HCT116 (cell line): ENCODE measurements at regions not wholly inside any gene's neighbourhood (a gene's known extent, or its start where the extent isn't known, plus 50 kb on each side); places are given as distances from the start of the nearest gene placed in this dataset.

ENCODE experiments used
- ATAC-seq: fragments of 200-7000 bp; cut with Tn5 transposase; 2 replicates; pipeline ENCODE4 v1.9.1; 2020; ENCODE audit warnings: mild to moderate bottlenecking, moderate library complexity
- BruUV-seq: library from RNA; stranded (reverse); fragments of 400-500 nt; replicated peaks from 2 replicates; lab custom pipeline; 2021; lab: Mats Ljungman, UMichigan
- CTCF ChIA-PET: fragments of 300-600 bp; sonication (Branson Sonifier 250); formaldehyde crosslinking; loops from one replicate; lab custom pipeline; 2021; ENCODE audit warnings: antibody characterized with exemption; lab: Charles Lee
- POLR2A ChIA-PET: fragments of 300-600, 350-600 bp; sonication (Branson Sonifier 250); formaldehyde crosslinking; loops from one replicate; lab custom pipeline; 2021; ENCODE audit warnings: antibody characterized with exemption; lab: Charles Lee
- RAD21 ChIA-PET, 2 experiments: fragments of 300-600 bp; sonication (Branson Sonifier 250); formaldehyde crosslinking; loops; one replicate each; lab custom pipeline; 2023; ENCODE audit warnings: low total read pairs in 2 of 2; ENCODE audit not compliant: uncharacterized antibody in 2 of 2, unreplicated experiment in 2 of 2, low non-redundant PET in 1 of 2; lab: Charles Lee
- DNase-seq: peaks from one replicate; pipeline ENCODE4 v3.0.0-alpha.2; 2010; ENCODE audit warnings: low read depth, low spot score
- H2AFZ ChIP-seq: fragments of 200-600 bp; shearing (Covaris generic), sonication (generic); 2 replicates; pipeline ENCODE4 v1.6.1; 2017; ENCODE audit warnings: low read depth, mixed run types, mixed read lengths, antibody characterized with exemption, low read length; ENCODE audit not compliant: poor library complexity, severe bottlenecking
- H3K27ac ChIP-seq: 2 replicates; pipeline ENCODE4 v1.5.1; 2012; ENCODE audit warnings: low read depth, low read length
- H3K27me3 ChIP-seq: fragments of 200-600 bp; sonication (generic); 2 replicates; pipeline ENCODE4 v1.6.1; 2016; ENCODE audit warnings: mixed run types, low read length, mixed read lengths; ENCODE audit not compliant: insufficient read depth
- H3K36me3 ChIP-seq, 2 experiments: fragments of 200-500 bp in 1 of 2; fragments of 200-600 bp in 1 of 2; sonication (Bioruptor generic) in 1 of 2; sonication (generic) in 1 of 2; 2 replicates each; pipeline versions ENCODE4 v1.5.1 to v1.6.1; 2014 to 2016; ENCODE audit warnings: low read length in 2 of 2, inconsistent platforms in 1 of 2, mixed read lengths in 1 of 2, mixed run types in 1 of 2; ENCODE audit not compliant: insufficient read depth in 2 of 2, control insufficient read depth in 1 of 2
- H3K4me1 ChIP-seq, 2 experiments: fragments of 200-600 bp in 1 of 2; sonication (generic) in 1 of 2; 2 replicates each; pipeline versions ENCODE4 v1.5.1 to v1.6.1; 2012 to 2017; ENCODE audit warnings: low read length in 2 of 2, inconsistent platforms in 1 of 2, mild to moderate bottlenecking in 1 of 2, mixed read lengths in 1 of 2, mixed run types in 1 of 2, moderate library complexity in 1 of 2; ENCODE audit not compliant: insufficient read depth in 2 of 2, control insufficient read depth in 1 of 2
- H3K4me2 ChIP-seq: fragments of 200-600 bp; sonication (generic); 2 replicates; pipeline ENCODE4 v1.6.1; 2017; ENCODE audit warnings: mixed run types, low read length, mixed read lengths
- H3K4me3 ChIP-seq, 2 experiments: fragments of 200-600 bp in 1 of 2; sonication (generic) in 1 of 2; replicated peaks in 1 of 2; 2 replicates each; pipeline ENCODE4 v1.5.1; 2011 to 2016; ENCODE audit warnings: low read length in 2 of 2, control low read depth in 1 of 2, low read depth in 1 of 2, mild to moderate bottlenecking in 1 of 2, mixed read lengths in 1 of 2, mixed run types in 1 of 2
- H3K79me2 ChIP-seq: fragments of 200-600 bp; sonication (generic); 2 replicates; pipeline ENCODE4 v1.6.1; 2017; ENCODE audit warnings: mild to moderate bottlenecking, mixed run types, low read length, moderate library complexity, mixed read lengths; ENCODE audit not compliant: insufficient read depth
- H3K9ac ChIP-seq: fragments of 200-600 bp; sonication (generic); 2 replicates; pipeline ENCODE4 v1.6.1; 2016; ENCODE audit warnings: low read length, mixed read lengths
- H3K9me2 ChIP-seq: fragments of 200-600 bp; sonication (generic), shearing (Covaris generic); 2 replicates; pipeline ENCODE4 v1.6.1; 2017; ENCODE audit warnings: mixed run types, mild to moderate bottlenecking, moderate library complexity; ENCODE audit not compliant: insufficient read depth
- H3K9me3 ChIP-seq, 2 experiments: fragments of 200-500 bp in 1 of 2; fragments of 200-600 bp in 1 of 2; sonication (Bioruptor generic) in 1 of 2; sonication (generic) in 1 of 2; 2 replicates each; pipeline ENCODE4 v1.6.1; 2014 to 2017; ENCODE audit warnings: low read length in 2 of 2, mixed read lengths in 2 of 2, inconsistent platforms in 1 of 2, low read depth in 1 of 2, mild to moderate bottlenecking in 1 of 2, mixed run types in 1 of 2, moderate library complexity in 1 of 2; ENCODE audit not compliant: control insufficient read depth in 1 of 2, insufficient read depth in 1 of 2
- H4K20me1 ChIP-seq: fragments of 200-600 bp; sonication (generic), shearing (Covaris generic); 2 replicates; pipeline ENCODE4 v1.6.1; 2017; ENCODE audit warnings: mixed run types, mild to moderate bottlenecking, moderate library complexity; ENCODE audit not compliant: insufficient read depth
- CEBPB ChIP-seq: IDR thresholded peaks from 2 replicates; pipeline ENCODE4 v1.6.1; 2012; ENCODE audit warnings: low read depth
- EGR1 ChIP-seq: IDR thresholded peaks from 2 replicates; pipeline ENCODE4 v1.6.1; 2012; ENCODE audit warnings: low read depth
- ELF1 ChIP-seq: IDR thresholded peaks from 2 replicates; pipeline ENCODE4 v1.6.1; 2012; ENCODE audit warnings: low read depth, borderline replicate concordance
- FOSL1 ChIP-seq: IDR thresholded peaks from 2 replicates; pipeline ENCODE4 v1.6.1; 2012; ENCODE audit warnings: low read depth
- JUND ChIP-seq: IDR thresholded peaks from 2 replicates; pipeline ENCODE4 v1.6.1; 2012
- SP1 ChIP-seq: IDR thresholded peaks from 2 replicates; pipeline ENCODE4 v1.6.1; 2012; ENCODE audit warnings: low read depth
- TCF7L2 ChIP-seq: IDR thresholded peaks from 2 replicates; pipeline ENCODE4 v1.7.0; 2011; ENCODE audit warnings: borderline replicate concordance, inconsistent platforms; ENCODE audit not compliant: insufficient read depth, insufficient read length; ENCODE audit errors: extremely low read depth
- ZNF274 ChIP-seq: fragments of 200-500 bp; sonication (Bioruptor generic); IDR thresholded peaks from 2 replicates; pipeline ENCODE4 v1.6.1; 2014; ENCODE audit warnings: mild to moderate bottlenecking, low read depth, low read length, inconsistent platforms
- intact Hi-C: fragments of 100-400 bp; cut with micrococcal nuclease; formaldehyde crosslinking; loops from 2 replicates; pipeline ENCODE4 v1.10.0; 2022
- TF ChIP-seq, protein P1 (sequence below): IDR thresholded peaks from 2 replicates; pipeline ENCODE4 v1.6.1; 2012

- ATAC-seq (no peak), DNase-seq (no peak)
- no peak overlapping the region for H3K4me2 ChIP-seq
- TF ChIP-seq ZNF274 (no peak), FOSL1 (no peak)
- TF ChIP-seq, protein P1, sequence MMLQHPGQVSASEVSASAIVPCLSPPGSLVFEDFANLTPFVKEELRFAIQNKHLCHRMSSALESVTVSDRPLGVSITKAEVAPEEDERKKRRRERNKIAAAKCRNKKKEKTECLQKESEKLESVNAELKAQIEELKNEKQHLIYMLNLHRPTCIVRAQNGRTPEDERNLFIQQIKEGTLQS = no peak
- no peaks in the 10 kb centered on the region for H3K27me3 ChIP-seq
- H2AFZ ChIP-seq = no peak overlapping the region
- H3K4me3 ChIP-seq = no peak overlapping the region
- peaks cover 18 to 33% of the 10 kb centered on the region in 2 experiments for H3K4me1 ChIP-seq
- no peaks in the 10 kb centered on the region for H3K36me3 ChIP-seq
- no peak overlapping the region for H3K9ac ChIP-seq
- no peaks in the 10 kb centered on the region for H4K20me1 ChIP-seq
- H3K9me3 ChIP-seq = no peaks in the 10 kb centered on the region
- intact Hi-C loops = no loop called here
- ChIA-PET RAD21 (no interaction called here), POLR2A (no interaction called here), CTCF (no interaction called here)
- BruUV-seq = no TSS peak
- no peaks in the 10 kb centered on the region for H3K9me2 ChIP-seq
- no peaks in the 10 kb centered on the region for H3K79me2 ChIP-seq
- H3K27ac ChIP-seq = no peak overlapping the region
These were observed 71.9 kb upstream of the HOXC13 start for GRCh38 chr12:53866727-53867126.

GRCh38 chr12:53867216-53868012 is 71.2 kb upstream of the HOXC13 start:
- no peaks in the 10 kb centered on the region for H3K9me3 ChIP-seq
- ATAC-seq (peak; percentile 59), DNase-seq (no peak)
- peak overlapping the region; percentile 9 for H2AFZ ChIP-seq
- ChIA-PET CTCF (no interaction called here), POLR2A (no interaction called here), RAD21 (no interaction called here)
- no peaks in the 10 kb centered on the region for H3K79me2 ChIP-seq
- no peaks in the 10 kb centered on the region for H3K27me3 ChIP-seq
- H3K27ac ChIP-seq = no peak overlapping the region
- no peak for TF ChIP-seq ELF1
- no peak for TF ChIP-seq EGR1
- TF ChIP-seq TCF7L2 = no peak
- TF ChIP-seq SP1 = peak; percentile 46
- peak; percentile 1; the same call in 1 of the 2 replicates for TF ChIP-seq CEBPB
- TF ChIP-seq FOSL1 = peak; percentile 57; the same call in 1 of the 2 replicates
- peak; percentile 68 for TF ChIP-seq JUND
- H3K4me1 ChIP-seq = peaks cover 18 to 33% of the 10 kb centered on the region in 2 experiments
- BruUV-seq = no TSS peak
- intact Hi-C loops = no loop called here
- H3K4me2 ChIP-seq = peak overlapping the region; percentile 60
- peak overlapping the region; percentile 18; the same call in 1 of the 2 replicates for H3K9ac ChIP-seq
- no peaks in the 10 kb centered on the region for H3K9me2 ChIP-seq
- no peaks in the 10 kb centered on the region for H4K20me1 ChIP-seq
- H3K4me3 ChIP-seq = no peak overlapping the region
- no peaks in the 10 kb centered on the region for H3K36me3 ChIP-seq
